ENCODE measurements at regions not wholly inside any gene's neighbourhood (a gene's known extent, or its start where the extent isn't known, plus 50 kb on each side); places are given as distances from the start of the nearest gene placed in this dataset.
A peak's percentile ranks its signal among the peaks of the same experiment; 100 is the strongest.

DNA sequence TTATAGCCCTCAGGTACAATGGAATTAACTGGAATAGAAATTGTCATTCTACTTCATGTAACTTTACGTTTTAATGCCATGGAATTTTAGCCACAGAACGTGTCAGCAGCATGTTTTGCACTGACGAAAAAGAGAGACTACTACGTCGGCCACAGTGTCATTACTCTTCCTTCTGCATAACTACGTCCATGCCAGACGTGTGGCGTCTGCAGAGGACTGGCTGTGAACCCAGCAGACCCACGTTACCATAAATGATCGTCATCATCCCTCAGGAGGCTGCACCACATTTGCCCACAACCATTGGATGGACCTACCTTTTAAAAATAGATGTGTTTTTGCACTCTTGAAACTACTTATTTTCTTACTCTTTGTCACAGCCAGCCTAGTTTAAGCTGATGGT, 63.8 kb upstream of the ATG10 start:
- WGBS, 2 donors: 78 to 84% methylated on average over 10 of the region's 10 CpGs
- H3K4me3 ChIP-seq: no peak overlapping the region
- no peaks in the 10 kb centered on the region for H3K9me3 ChIP-seq
- ATAC-seq (no peak), DNase-seq (no peak)
- H3K36me3 ChIP-seq: no peaks in the 10 kb centered on the region
- H3K27ac ChIP-seq: no peak overlapping the region
- TF ChIP-seq, protein P1, sequence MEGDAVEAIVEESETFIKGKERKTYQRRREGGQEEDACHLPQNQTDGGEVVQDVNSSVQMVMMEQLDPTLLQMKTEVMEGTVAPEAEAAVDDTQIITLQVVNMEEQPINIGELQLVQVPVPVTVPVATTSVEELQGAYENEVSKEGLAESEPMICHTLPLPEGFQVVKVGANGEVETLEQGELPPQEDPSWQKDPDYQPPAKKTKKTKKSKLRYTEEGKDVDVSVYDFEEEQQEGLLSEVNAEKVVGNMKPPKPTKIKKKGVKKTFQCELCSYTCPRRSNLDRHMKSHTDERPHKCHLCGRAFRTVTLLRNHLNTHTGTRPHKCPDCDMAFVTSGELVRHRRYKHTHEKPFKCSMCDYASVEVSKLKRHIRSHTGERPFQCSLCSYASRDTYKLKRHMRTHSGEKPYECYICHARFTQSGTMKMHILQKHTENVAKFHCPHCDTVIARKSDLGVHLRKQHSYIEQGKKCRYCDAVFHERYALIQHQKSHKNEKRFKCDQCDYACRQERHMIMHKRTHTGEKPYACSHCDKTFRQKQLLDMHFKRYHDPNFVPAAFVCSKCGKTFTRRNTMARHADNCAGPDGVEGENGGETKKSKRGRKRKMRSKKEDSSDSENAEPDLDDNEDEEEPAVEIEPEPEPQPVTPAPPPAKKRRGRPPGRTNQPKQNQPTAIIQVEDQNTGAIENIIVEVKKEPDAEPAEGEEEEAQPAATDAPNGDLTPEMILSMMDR (IDR thresholded peaks at IDR 0.05): no peak
- H3K27me3 ChIP-seq: no peaks in the 10 kb centered on the region
- intact Hi-C loops (cut with DNase I): no loop called here
- peaks cover 0 to 19% (median 6%) of the 10 kb centered on the region in 9 donors for H3K4me1 ChIP-seq

DNA sequence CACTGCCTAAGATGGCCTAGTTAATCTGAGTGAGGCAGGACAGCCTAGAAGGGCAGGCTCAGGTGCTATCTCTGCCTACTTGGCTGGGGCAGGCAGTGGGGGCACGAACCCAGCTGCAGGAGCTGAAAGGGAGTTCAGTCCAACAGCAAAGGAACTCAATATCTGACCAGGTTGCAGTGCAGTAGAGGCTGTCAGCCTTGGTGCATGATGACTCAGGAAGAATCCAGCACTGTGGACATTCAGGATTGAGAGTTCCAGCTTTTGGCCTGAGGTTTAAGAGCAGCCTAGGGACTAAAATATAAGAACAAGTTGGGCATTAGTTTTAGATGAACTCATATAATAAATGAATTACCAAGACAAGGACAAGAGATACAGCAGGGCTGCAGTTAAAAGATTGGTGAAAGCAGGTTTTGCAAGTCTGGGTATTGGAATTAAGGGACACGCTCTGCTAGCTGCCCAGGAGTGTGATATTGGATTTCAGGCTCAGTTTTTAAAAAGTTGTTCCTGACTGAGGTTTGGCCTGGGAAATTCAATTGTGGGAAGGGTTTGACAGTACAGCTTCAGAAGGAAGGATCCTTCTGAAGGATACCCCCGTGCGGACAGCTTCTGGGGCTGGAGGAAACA, 64.7 kb upstream of the ATG10 start:
- no peak overlapping the region for H3K4me3 ChIP-seq
- peak in 1 of 8 donors; percentile 22 for ATAC-seq
- intact Hi-C loops (cut with DNase I): no loop called here
- H3K27ac ChIP-seq: no peak overlapping the region
- 93 to 95% methylated on average over 4 of the region's 4 CpGs for WGBS, 2 donors
- TF ChIP-seq, protein P1 (IDR thresholded peaks at IDR 0.05): no peak
- peaks cover 0 to 19% (median 6%) of the 10 kb centered on the region in 9 donors for H3K4me1 ChIP-seq
- H3K9me3 ChIP-seq: no peaks in the 10 kb centered on the region
- no peaks in the 10 kb centered on the region for H3K36me3 ChIP-seq
- DNase-seq: no peak
- no peaks in the 10 kb centered on the region for H3K27me3 ChIP-seq

DNA sequence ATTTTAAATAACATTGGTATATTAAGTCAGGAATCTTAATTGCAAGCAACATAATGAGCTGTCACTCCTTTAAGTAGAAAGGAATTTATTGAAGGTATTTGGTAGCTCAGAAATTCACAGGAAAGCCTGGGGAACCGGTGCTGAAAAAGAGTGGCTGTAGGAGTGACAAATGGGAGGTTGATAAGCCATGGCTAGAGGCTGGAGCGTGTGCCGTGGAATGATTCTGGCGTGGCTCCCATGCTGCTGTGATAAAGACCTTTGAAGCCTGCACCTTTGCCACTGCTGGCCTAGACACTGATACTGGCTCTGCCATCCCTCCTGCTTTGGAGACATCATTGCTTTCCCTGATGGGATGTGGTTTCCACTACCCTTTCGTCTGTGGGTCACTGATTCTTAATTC, 65.7 kb upstream of the ATG10 start:
- no peaks in the 10 kb centered on the region for H3K27me3 ChIP-seq
- H3K4me1 ChIP-seq: peaks cover 0 to 19% (median 6%) of the 10 kb centered on the region in 9 donors
- peak; percentile 6 to 20 for DNase-seq
- 31 to 42% methylated on average over 5 of the region's 5 CpGs for WGBS, 2 donors
- ATAC-seq: peak in 5 of 8 donors; percentile 47 to 81 (median 57)
- TF ChIP-seq, protein P1 (IDR thresholded peaks at IDR 0.05): no peak
- H3K27ac ChIP-seq: no peak overlapping the region
- intact Hi-C loops (cut with DNase I): no loop called here
- no peaks in the 10 kb centered on the region for H3K9me3 ChIP-seq
- H3K36me3 ChIP-seq: no peaks in the 10 kb centered on the region
- no peak overlapping the region for H3K4me3 ChIP-seq

DNA sequence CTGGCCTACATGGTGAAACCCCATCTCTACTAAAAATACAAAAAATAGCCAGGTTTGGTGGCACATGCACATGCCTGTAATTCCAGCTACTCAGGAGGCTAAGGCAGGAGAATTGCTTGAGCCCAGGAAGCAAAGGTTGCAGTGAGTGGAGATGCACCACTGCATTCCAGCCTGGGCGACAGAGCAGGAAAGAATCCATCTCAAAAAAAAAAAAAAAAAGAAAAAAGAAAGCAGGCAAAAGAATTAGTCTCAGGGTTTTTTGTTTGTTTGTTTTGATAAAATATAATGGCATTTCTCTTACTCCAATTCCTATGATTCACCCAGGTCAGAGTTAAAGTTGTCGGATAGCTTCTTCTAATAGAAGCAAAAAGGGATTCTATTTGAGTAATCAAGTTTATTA, 67.0 kb upstream of the ATG10 start:
- H3K9me3 ChIP-seq: no peaks in the 10 kb centered on the region
- ATAC-seq: no peak
- no peaks in the 10 kb centered on the region for H3K36me3 ChIP-seq
- H3K27me3 ChIP-seq: no peaks in the 10 kb centered on the region
- no peak for DNase-seq
- H3K4me3 ChIP-seq: no peak overlapping the region
- H3K4me1 ChIP-seq: peaks cover 0 to 19% (median 6%) of the 10 kb centered on the region in 9 donors
- 69 to 81% methylated on average over 2 of the region's 2 CpGs for WGBS, 2 donors
- intact Hi-C loops (cut with DNase I): no loop called here
- no peak overlapping the region for H3K27ac ChIP-seq
- TF ChIP-seq, protein P1 (IDR thresholded peaks at IDR 0.05): no peak
